NCI-H1436 (cell line): ENCODE measurements at regions not wholly inside any gene's neighbourhood (a gene's known extent, or its start where the extent isn't known, plus 50 kb on each side); places are given as distances from the start of the nearest gene placed in this dataset.

ENCODE experiments used
- DNase-seq: peaks from one replicate; lab custom pipeline; 2025; lab: John Stamatoyannopoulos, UW

GRCh38 chr13:80458543-80458942, 117.6 kb upstream of the SPRY2 start:
- no peak for DNase-seq

DNA sequence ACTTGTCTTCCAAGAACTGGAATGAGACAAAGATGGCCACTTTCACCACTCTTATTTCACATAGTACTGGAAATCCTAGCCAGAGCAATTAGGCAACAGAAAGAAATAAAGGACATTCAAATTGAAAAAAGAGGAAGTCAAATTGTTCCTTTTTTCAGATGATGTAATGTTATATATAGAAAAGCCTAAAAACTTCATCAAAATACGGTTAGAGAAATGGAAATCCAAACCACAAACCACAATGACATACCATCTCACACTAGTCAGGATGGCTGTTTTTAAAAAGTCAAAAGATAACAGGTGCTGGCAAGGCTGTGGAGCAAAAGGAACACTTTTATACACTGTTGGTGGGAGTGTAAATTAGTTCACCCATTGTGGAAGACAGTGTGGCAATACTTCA, 113.3 kb upstream of the SPRY2 start:
- DNase-seq = no peak

GRCh38 chr13:80452279-80452678, 111.4 kb upstream of the SPRY2 start:
- DNase-seq = no peak

- DNase-seq = no peak
Measured at GRCh38 chr13:80451641-80452040, 110.7 kb upstream of the SPRY2 start.

- DNase-seq = no peak
Measured at GRCh38 chr13:80450386-80450785, 109.5 kb upstream of the SPRY2 start.

DNA sequence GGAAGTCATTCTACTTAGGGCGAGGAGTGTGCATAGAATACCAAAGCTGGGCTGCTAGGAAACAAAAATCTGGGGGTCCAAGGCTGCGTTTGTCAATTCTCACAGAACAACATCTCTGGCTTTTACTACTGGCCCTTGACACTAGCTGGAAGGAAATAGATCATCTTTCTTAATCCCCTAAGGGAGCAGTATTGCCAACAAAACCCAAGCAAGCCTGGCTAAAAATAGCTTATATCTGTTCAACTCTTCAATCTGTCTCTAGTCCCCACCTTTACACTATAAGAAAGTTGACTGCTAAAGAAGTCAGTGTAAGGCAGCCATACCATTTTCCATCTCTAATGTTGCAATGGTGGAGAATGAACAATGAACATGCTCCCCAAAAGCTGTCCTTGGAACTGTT, 107.8 kb upstream of the SPRY2 start:
- DNase-seq = no peak

DNA sequence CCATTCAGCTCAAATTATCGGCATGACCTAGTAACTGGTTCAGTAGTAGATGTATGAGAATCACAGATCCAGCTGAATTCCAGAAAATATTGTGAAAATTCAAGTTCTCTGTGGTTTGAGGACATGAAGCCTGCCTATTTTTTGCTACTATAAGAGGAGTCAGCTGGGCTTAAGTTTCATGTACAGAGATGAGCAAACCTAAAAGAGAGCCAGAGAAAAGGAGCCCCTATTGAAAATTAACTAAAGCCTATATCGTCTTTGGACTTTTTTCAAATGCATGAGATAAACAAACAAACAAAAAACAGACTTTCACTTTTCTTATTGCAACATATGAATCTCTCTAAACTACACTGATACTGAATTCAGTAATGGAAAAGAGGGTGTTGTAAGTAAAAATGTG, 106.8 kb upstream of the SPRY2 start:
- no peak for DNase-seq

DNA sequence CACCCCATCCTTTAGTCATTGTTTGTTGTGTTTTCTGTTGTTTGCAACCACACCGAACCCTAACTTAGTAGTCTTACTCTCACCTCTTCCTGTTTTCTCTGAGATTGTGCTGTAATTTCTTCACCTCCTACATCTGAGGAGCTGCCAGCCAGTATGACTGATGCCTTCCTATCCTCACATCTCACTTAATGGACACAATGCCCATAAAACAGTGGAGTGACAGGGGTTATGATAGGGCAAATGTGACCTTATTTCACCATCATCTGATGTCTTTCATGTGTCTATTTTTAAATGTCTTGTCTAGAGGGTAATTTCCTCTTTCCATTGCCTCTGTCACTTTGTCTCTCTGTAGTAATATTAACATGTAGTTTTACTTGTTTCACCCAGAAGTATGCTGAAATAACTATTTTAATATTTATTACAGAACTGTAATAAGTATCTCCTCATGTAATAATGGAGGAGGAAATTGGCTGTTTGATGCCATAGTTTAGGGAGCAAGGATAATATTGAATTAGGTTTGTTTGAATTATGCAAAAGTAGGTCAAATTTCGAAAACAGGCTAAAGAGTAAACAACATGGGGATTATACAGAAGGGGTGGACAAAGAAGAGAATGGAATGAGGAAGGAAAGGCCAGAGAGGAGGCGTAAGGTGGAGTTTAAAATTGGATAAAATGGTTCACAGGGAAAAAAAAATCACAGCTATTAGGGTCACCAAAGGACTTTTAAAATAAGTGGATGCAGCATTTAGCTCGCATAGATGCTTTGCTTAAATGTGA, 103.5 kb upstream of the SPRY2 start:
- DNase-seq = no peak

DNA sequence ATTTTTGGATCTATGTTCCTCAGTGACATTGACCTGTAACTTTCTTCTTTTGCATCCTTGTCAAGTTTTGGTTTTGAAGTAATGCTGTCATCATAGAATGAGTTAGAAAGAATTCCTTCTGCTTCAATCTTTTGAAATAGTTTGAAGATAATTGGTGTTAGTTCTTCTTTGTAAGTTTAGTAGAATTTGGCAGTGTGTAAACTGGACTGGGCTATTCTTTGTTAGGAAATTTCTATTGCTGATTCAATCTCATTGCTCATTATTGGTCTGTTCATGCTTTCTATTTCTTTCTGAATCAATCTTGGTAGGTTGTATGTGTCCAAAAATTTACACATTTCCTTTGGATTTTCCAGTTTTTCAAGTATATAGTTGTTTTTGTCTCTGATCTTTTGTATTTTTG, 101.7 kb upstream of the SPRY2 start:
- DNase-seq = no peak

DNA sequence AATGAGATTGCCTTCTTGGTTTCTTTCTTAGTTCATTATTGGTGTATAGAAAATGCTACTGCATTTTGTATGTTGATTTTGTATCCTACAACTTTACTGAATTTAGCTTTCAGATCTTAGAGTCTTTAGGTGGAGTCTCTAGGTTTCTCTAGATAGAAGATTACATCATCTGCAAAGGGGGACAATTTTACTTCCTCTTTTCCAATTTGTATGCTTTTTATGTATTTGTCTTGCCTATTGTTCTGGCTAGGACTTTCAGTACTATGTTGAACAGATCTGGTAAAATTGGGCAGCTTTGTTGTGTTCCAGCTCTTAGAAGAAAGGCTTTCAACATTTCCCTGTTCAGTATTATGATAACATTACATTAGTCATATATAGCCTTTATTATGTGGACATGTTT, 101.0 kb upstream of the SPRY2 start:
- no peak for DNase-seq

DNA sequence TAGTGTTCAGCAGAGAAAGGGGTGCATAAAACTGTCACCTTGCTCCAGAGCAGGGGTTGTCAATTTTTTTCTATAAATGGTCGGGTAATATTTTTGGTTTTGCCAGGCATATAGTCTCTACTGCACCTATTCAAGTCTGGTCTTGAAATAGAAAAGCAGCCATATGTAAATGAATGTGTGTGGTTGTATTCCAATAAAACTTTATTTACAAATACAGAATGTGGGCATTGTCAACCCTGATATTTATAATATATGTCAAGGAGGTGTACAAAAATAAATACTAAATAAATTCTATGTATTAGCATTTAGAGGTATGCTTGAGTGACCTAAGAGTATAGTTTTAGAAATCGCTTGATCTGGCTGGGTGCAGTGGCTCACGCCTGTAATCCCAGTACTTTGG, 97.6 kb upstream of the SPRY2 start:
- no peak for DNase-seq

- DNase-seq = no peak
Measured at GRCh38 chr13:80437231-80437630, 96.3 kb upstream of the SPRY2 start.

DNA sequence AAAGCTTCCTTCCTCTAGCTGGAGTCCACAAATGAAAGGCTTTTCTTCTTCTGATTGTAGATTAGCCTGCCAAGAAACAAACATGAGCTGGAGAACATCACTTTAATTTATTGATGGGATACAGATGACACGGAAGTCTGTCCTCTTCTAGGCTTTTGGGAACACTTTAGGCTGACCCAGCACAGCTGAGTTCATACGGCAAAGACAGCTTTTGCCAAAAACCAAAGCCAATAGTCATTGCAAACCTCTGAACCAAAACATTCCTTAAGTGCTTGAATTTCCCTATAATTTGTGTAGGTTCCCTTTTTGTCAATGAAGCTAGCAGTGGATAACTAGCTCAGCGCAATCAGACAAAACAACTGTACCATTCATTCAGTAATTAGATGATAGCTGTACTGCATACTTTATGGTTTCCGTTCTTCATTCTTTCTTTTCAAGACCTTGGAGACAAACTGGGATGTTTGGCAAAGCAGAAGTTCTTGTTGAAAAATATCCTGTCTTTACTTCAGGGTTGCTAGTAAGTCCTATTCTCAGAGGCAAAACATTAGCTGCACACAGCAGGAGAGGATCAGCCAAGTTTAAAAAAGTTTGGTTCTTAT, 95.7 kb upstream of the SPRY2 start:
- DNase-seq = no peak

- DNase-seq = no peak
Measured at GRCh38 chr13:80430561-80430960, 89.6 kb upstream of the SPRY2 start.

GRCh38 chr13:80428349-80429096, 87.6 kb upstream of the SPRY2 start:
- no peak for DNase-seq

GRCh38 chr13:80419416-80419815, 78.5 kb upstream of the SPRY2 start:
- no peak for DNase-seq

DNA sequence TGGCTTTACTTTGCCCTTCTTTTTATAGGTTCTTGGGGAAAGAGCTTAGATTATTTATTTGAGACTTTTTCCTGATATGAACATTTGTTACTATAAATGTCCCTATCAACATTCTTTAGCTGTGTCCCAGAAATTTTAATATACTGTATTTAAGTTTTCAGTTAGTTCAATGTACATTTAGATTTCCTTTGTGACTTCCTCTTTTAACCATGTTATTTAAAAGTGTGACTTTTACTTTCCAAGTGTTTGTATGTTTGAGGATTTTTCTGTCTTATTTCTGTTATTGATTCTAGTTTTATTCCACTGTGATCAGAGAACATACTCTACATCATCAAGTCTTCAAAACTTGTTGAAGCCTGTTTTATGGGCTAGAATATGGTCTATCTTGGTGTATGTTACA, 72.7 kb upstream of the SPRY2 start:
- no peak for DNase-seq

GRCh38 chr13:80408270-80408669, 67.3 kb upstream of the SPRY2 start:
- DNase-seq = no peak

DNA sequence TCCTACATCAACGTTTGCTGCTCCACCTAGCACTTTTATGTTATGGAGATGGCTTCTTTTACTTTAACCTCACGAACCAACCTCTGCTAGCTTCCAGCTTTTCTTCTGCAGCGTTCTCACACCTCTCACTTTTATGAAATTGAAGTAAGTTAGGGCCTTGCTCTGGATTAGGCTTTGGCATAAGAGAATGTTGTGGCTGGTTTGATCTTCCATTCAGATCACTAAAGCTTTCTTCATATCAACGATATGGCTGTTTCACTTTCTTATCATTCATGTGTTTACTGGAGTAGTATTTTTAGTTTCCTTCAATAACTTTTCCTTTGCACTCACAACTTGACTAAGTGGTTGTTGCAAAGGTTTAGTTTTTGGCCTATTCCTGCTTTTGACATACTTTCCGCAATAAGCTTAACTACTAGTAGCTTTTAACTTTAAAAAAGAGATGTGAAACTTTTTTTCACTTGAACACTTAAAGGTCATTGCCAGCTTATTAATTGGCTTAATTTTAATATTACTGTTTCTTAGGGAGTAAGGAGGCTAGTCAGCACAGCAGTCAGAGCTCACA, 60.0 kb upstream of the SPRY2 start:
- DNase-seq = no peak

DNA sequence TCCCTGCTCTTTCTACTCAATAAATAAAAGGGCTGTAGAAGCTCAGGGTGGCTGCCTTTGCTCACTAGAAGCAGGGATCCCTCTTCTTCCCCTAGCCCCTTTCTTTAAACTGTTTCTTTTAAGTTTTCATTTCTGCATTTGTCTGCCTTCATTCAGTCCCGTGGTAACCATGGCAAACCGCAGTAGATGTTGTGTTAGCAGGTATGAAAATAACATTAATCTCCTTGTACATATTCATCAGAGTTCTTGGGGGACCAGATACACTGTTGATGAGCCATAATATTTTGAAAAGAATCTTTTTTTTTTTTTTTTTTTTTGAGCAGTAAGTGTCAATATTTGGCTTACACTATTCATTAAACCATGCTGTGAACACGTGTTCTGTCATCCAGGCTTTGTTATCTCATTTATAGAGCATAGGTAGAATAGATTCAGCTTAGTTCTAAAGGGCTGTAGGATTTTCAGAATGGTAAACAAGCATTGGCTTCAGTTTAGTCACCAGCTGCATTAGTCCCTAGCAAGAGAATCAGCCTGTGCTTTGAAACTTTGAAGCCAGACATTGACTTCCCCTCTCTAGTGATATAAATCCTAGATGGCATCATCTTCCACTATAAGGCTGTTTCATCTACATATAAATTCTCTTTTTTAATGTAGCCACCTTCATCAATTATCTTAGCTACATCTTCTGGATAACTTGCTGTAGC, 59.4 kb upstream of the SPRY2 start:
- DNase-seq = no peak

DNA sequence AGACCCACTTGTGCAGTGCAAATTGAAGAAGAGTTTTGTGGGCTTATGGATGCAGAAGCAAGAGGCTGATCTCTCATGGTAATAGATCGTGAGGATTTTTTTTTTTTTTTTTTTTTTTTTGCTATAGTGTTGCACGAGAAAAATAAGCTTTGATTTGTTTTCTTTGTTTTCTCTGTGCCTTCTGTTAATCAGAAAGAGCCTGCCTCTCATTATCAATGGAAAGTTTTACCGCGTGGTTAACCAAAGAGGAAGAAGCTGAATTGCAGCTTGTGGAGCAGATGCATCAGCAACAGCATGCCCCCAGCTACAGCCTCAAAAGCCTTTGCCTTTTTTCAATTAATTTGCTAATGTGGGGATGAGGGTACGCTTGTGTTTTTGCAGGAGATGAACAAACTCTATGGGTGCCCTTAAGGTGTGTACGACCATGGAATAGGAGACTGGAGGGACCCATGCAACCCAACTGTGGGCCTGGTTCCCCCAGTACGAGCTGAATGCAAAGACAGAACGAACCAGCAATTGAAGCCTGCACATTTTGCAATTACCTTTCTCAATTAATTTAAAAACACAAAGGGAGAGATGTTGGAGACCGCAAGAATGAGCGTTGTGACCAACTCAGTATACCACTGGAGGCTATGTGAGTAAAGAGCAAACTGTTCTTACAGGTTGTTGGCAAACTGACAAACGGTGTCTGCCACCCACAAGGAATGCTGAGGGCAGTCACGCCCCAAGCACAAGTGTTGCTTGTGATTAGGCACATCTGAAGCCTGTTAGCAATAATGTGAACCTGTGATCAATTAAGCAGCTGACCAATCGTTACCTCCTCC, 58.6 kb upstream of the SPRY2 start:
- DNase-seq = no peak
